ENCODE measurements at regions not wholly inside any gene's neighbourhood (a gene's known extent, or its start where the extent isn't known, plus 50 kb on each side); places are given as distances from the start of the nearest gene placed in this dataset.
A peak's percentile ranks its signal among the peaks of the same experiment; 100 is the strongest.

- no peak for DNase-seq
Measured at GRCh38 chr9:103942200-103942599, 151.9 kb upstream of the SMC2 start.

GRCh38 chr9:103942651-103943050, 151.5 kb upstream of the SMC2 start:
- no peak for DNase-seq

- no peak for DNase-seq
Measured at GRCh38 chr9:103949096-103949495, 145.0 kb upstream of the SMC2 start.

GRCh38 chr9:103977163-103977562, 116.9 kb upstream of the SMC2 start:
- DNase-seq: no peak

GRCh38 chr9:103978396-103978795, 115.7 kb upstream of the SMC2 start:
- DNase-seq: peak; percentile 32 to 44

GRCh38 chr9:103981912-103982311, 112.2 kb upstream of the SMC2 start:
- no peak for DNase-seq

- DNase-seq: peak; percentile 6 to 22
Measured at GRCh38 chr9:103985077-103985476, 109.0 kb upstream of the SMC2 start.

- no peak for DNase-seq
Measured at GRCh38 chr9:103988821-103989220, 105.3 kb upstream of the SMC2 start.

- DNase-seq: no peak
Measured at GRCh38 chr9:103990311-103990710, 103.8 kb upstream of the SMC2 start.

- DNase-seq: no peak
Measured at GRCh38 chr9:103991001-103991400, 103.1 kb upstream of the SMC2 start.

GRCh38 chr9:103991698-103992097, 102.4 kb upstream of the SMC2 start:
- DNase-seq: peak; percentile 27 to 28

GRCh38 chr9:103992938-103993579, 101.0 kb upstream of the SMC2 start:
- peak; percentile 61 to 69 for DNase-seq

GRCh38 chr9:103997856-103998370, 96.2 kb upstream of the SMC2 start:
- DNase-seq: no peak

- DNase-seq: no peak
Measured at GRCh38 chr9:103999375-104000062, 94.6 kb upstream of the SMC2 start.

- peak; percentile 34 to 68 for DNase-seq
Measured at GRCh38 chr9:104009826-104010225, 84.3 kb upstream of the SMC2 start.

GRCh38 chr9:104022083-104022482, 72.0 kb upstream of the SMC2 start:
- no peak for DNase-seq

GRCh38 chr9:104025104-104025503, 69.0 kb upstream of the SMC2 start:
- peak; percentile 3 to 27 for DNase-seq

- DNase-seq: no peak
Measured at GRCh38 chr9:104025945-104026344, 68.2 kb upstream of the SMC2 start.

- no peak for DNase-seq
Measured at GRCh38 chr9:104027295-104027694, 66.8 kb upstream of the SMC2 start.

GRCh38 chr9:104028827-104029226, 65.3 kb upstream of the SMC2 start:
- no peak for DNase-seq
